ENCODE measurements at regions not wholly inside any gene's neighbourhood (a gene's known extent, or its start where the extent isn't known, plus 50 kb on each side); places are given as distances from the start of the nearest gene placed in this dataset.

GRCh38 chr18:50451100-50451842 is 76.4 kb downstream of the SKA1 start:
- no peaks in the 10 kb centered on the region for H3K36me3 ChIP-seq
- no peaks in the 10 kb centered on the region for H3K9me3 ChIP-seq
- ATAC-seq (no peak), DNase-seq (no peak)
- no peaks in the 10 kb centered on the region for H3K27me3 ChIP-seq
- no peak overlapping the region for H3K4me3 ChIP-seq
- no peak overlapping the region for H3K27ac ChIP-seq
- no peaks in the 10 kb centered on the region for H3K4me1 ChIP-seq
- no peak for TF ChIP-seq POLR2A (IDR thresholded peaks at IDR 0.05)
- TF ChIP-seq CTCF (IDR thresholded peaks at IDR 0.05 in 4 of 5, conservative IDR thresholded peaks at IDR 0.05 in 1 of 5): no peak
- intact Hi-C loops (cut with DNase I; ENCODE audit: low total_unique reads): no loop called here
- in situ Hi-C loops (cut with MboI; ENCODE audit: low sequenced_read_pairs in 4 of 4): no loop called here

- H3K36me3 ChIP-seq: no peaks in the 10 kb centered on the region
Observed at GRCh38 chr18:50453014-50453680, 78.3 kb downstream of the SKA1 start.

GRCh38 chr18:50453732-50454131 is 78.9 kb downstream of the SKA1 start:
- in situ Hi-C loops (cut with MboI; ENCODE audit: low sequenced_read_pairs in 4 of 4) (no loop called here), intact Hi-C loops (cut with DNase I; ENCODE audit: low total_unique reads) (no loop called here)
- no peaks in the 10 kb centered on the region for H3K4me1 ChIP-seq
- no peak overlapping the region for H3K4me3 ChIP-seq
- no peak for TF ChIP-seq CTCF (IDR thresholded peaks at IDR 0.05 in 4 of 5, conservative IDR thresholded peaks at IDR 0.05 in 1 of 5)
- no peak for TF ChIP-seq POLR2A (IDR thresholded peaks at IDR 0.05)
- H3K9me3 ChIP-seq: no peaks in the 10 kb centered on the region
- DNase-seq: no peak
- no peak for ATAC-seq
- H3K36me3 ChIP-seq: no peaks in the 10 kb centered on the region
- no peak overlapping the region for H3K27ac ChIP-seq
- H3K27me3 ChIP-seq: no peaks in the 10 kb centered on the region

More at GRCh38 chr18:50453014-50453680, 78.3 kb downstream of the SKA1 start:
- Histone ChIP-seq H3K27me3 (no peaks in the 10 kb centered on the region), H3K4me3 (no peak overlapping the region), H3K9me3 (no peaks in the 10 kb centered on the region), H3K4me1 (no peaks in the 10 kb centered on the region), H3K27ac (no peak overlapping the region)
- ATAC-seq (no peak), DNase-seq (no peak)
- in situ Hi-C loops (cut with MboI; ENCODE audit: low sequenced_read_pairs in 4 of 4): no loop called here
- TF ChIP-seq CTCF (IDR thresholded peaks at IDR 0.05 in 4 of 5, conservative IDR thresholded peaks at IDR 0.05 in 1 of 5) (no peak), POLR2A (IDR thresholded peaks at IDR 0.05) (no peak)
- intact Hi-C loops (cut with DNase I; ENCODE audit: low total_unique reads): no loop called here

- no peaks in the 10 kb centered on the region for H3K27me3 ChIP-seq
- H3K36me3 ChIP-seq: no peaks in the 10 kb centered on the region
- no peak overlapping the region for H3K4me3 ChIP-seq
- no peaks in the 10 kb centered on the region for H3K9me3 ChIP-seq
- no peak overlapping the region for H3K27ac ChIP-seq
- DNase-seq (no peak), ATAC-seq (no peak)
- H3K4me1 ChIP-seq: no peaks in the 10 kb centered on the region
- TF ChIP-seq POLR2A (IDR thresholded peaks at IDR 0.05) (no peak), CTCF (IDR thresholded peaks at IDR 0.05 in 4 of 5, conservative IDR thresholded peaks at IDR 0.05 in 1 of 5) (no peak)
- in situ Hi-C loops (cut with MboI; ENCODE audit: low sequenced_read_pairs in 4 of 4): no loop called here
- intact Hi-C loops (cut with DNase I; ENCODE audit: low total_unique reads): no loop called here
Observed at GRCh38 chr18:50454387-50454988, 79.6 kb downstream of the SKA1 start.
